ENCODE measurements at regions not wholly inside any gene's neighbourhood (a gene's known extent, or its start where the extent isn't known, plus 50 kb on each side); places are given as distances from the start of the nearest gene placed in this dataset.

DNA sequence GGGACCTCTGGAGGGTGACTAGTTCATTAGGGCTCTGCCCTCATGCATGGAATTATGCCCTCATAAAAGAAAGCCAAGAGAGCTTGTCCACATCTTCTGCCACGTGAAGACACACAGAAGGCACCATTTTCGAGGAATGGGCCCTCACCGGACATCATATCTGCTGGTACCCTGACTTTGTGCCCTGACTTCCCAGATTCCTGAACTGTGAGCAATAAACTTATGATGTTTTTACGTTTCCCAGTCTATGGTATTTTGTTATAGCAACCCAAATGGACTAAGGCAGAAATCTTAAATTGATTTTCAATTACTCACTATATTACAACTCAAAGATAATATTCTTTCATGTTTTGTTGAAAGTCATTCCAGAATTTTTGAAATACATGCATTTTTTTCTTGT lies 163.8 kb upstream of the PAPPA start:
- H3K27ac Mint-ChIP-seq = no peak overlapping the region
- no peaks in the 10 kb centered on the region for H3K27me3 Mint-ChIP-seq (ENCODE audit: low read depth)
- H3K4me3 Mint-ChIP-seq = no peak overlapping the region
- H3K36me3 Mint-ChIP-seq (ENCODE audit: low read depth) = no peaks in the 10 kb centered on the region
- H3K9me3 Mint-ChIP-seq = peaks cover 3% of the 10 kb centered on the region
- no peaks in the 10 kb centered on the region for H3K4me1 Mint-ChIP-seq (ENCODE audit: low read depth)

DNA sequence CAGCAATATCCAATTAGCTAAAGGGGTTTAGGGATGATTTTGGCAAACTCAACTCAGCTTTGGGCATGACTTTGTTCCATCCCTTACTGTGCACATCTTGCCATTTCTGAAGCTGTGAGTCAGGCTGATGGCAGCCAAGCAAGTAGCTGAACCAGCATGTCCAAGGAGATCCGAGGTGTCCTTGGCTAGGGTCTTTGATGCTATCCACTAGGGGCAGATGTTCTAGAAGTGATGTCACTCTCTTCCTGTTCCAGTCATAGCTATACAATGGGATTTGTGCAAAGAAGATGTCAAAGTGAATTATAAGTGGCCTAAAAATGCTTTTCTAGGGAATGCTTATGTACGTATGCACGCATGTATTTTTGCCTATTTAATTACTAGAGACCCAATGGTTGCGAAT lies 160.8 kb upstream of the PAPPA start:
- no peak overlapping the region for H3K27ac Mint-ChIP-seq
- H3K9me3 Mint-ChIP-seq = no peaks in the 10 kb centered on the region
- H3K36me3 Mint-ChIP-seq (ENCODE audit: low read depth) = no peaks in the 10 kb centered on the region
- no peaks in the 10 kb centered on the region for H3K27me3 Mint-ChIP-seq (ENCODE audit: low read depth)
- H3K4me3 Mint-ChIP-seq = no peak overlapping the region
- H3K4me1 Mint-ChIP-seq (ENCODE audit: low read depth) = no peaks in the 10 kb centered on the region

GRCh38 chr9:115997923-115998322 lies 155.7 kb upstream of the PAPPA start:
- no peaks in the 10 kb centered on the region for H3K27me3 Mint-ChIP-seq (ENCODE audit: low read depth)
- no peak overlapping the region for H3K4me3 Mint-ChIP-seq
- H3K9me3 Mint-ChIP-seq = no peaks in the 10 kb centered on the region
- H3K4me1 Mint-ChIP-seq (ENCODE audit: low read depth) = no peaks in the 10 kb centered on the region
- H3K36me3 Mint-ChIP-seq (ENCODE audit: low read depth) = no peaks in the 10 kb centered on the region
- no peak overlapping the region for H3K27ac Mint-ChIP-seq

GRCh38 chr9:115998666-115999065 lies 154.9 kb upstream of the PAPPA start:
- no peaks in the 10 kb centered on the region for H3K36me3 Mint-ChIP-seq (ENCODE audit: low read depth)
- no peaks in the 10 kb centered on the region for H3K9me3 Mint-ChIP-seq
- H3K4me1 Mint-ChIP-seq (ENCODE audit: low read depth) = no peaks in the 10 kb centered on the region
- no peaks in the 10 kb centered on the region for H3K27me3 Mint-ChIP-seq (ENCODE audit: low read depth)
- no peak overlapping the region for H3K27ac Mint-ChIP-seq
- no peak overlapping the region for H3K4me3 Mint-ChIP-seq

- H3K36me3 Mint-ChIP-seq (ENCODE audit: low read depth) = no peaks in the 10 kb centered on the region
- no peaks in the 10 kb centered on the region for H3K27me3 Mint-ChIP-seq (ENCODE audit: low read depth)
- no peaks in the 10 kb centered on the region for H3K4me1 Mint-ChIP-seq (ENCODE audit: low read depth)
- no peak overlapping the region for H3K27ac Mint-ChIP-seq
- H3K9me3 Mint-ChIP-seq = no peaks in the 10 kb centered on the region
- no peak overlapping the region for H3K4me3 Mint-ChIP-seq
Measured at GRCh38 chr9:115999498-115999897, 154.1 kb upstream of the PAPPA start.

DNA sequence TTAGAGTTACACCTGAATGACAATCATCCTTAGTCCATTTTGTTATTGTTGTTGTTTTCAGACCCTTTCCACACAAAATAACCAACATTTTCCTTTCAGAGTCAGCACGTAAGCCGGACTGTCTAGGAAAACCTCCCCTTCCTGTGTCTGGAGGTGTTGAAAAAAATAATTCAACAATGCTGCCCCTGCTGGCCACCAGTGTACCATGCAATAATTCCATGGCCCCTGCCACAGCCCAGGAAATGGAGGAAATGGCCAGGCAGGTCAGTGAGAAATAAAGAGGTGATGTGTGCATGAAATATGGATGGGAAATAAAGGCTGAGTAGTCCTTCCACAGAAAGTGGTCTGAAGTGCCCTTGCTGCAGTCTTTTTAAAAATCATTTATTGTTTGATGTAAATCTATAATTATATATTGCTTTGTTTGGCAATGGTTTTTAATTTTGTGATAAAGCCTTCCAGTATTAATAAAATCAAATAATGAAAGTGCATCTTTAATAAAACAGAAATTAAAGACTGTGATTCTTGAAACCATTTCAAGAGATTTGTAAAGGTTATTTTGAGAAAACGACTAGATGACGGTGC lies 152.8 kb upstream of the PAPPA start:
- no peak overlapping the region for H3K27ac Mint-ChIP-seq
- H3K27me3 Mint-ChIP-seq (ENCODE audit: low read depth) = no peaks in the 10 kb centered on the region
- H3K4me3 Mint-ChIP-seq = no peak overlapping the region
- H3K4me1 Mint-ChIP-seq (ENCODE audit: low read depth) = no peaks in the 10 kb centered on the region
- H3K9me3 Mint-ChIP-seq = no peaks in the 10 kb centered on the region
- no peaks in the 10 kb centered on the region for H3K36me3 Mint-ChIP-seq (ENCODE audit: low read depth)

DNA sequence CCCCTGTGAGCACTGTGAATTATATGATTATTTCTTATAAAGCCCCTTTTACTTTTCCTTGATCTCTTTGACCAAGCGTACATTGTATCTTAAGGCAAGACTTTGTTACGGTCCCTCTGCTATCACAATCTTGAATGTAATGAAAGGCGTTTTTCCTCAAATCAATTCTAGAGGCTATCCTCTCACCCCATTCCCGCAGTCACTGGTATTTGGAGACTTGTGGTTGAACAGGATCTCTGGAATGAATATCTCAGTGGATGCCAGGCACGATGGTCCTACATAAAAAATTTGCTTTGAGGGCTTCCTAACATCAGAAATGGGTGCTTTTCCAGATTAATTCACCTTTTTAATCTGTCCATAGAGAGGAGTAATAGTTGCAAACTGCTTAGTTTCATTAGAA lies 151.4 kb upstream of the PAPPA start:
- H3K4me1 Mint-ChIP-seq (ENCODE audit: low read depth) = no peaks in the 10 kb centered on the region
- H3K27me3 Mint-ChIP-seq (ENCODE audit: low read depth) = no peaks in the 10 kb centered on the region
- no peak overlapping the region for H3K4me3 Mint-ChIP-seq
- H3K27ac Mint-ChIP-seq = no peak overlapping the region
- no peaks in the 10 kb centered on the region for H3K36me3 Mint-ChIP-seq (ENCODE audit: low read depth)
- no peaks in the 10 kb centered on the region for H3K9me3 Mint-ChIP-seq

DNA sequence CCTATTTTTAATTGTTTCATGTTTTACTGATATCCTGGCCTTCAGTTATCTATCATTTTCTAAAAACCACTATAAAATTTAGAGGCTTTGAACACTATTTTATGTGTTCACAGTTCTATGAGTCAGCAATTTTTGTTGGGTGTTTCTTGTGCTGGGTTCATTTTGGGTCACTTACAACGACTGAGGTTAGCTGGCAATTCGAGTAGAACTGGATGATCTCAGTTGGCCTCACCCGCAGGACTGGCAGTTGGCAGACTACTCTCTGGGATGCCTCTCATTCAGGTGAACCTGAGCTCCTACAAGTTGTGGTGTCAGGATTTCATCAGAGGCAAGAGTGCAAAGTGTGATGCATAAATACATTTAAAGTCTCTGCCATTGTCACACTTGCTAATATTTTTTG lies 151.0 kb upstream of the PAPPA start:
- H3K4me3 Mint-ChIP-seq = no peak overlapping the region
- no peaks in the 10 kb centered on the region for H3K27me3 Mint-ChIP-seq (ENCODE audit: low read depth)
- H3K4me1 Mint-ChIP-seq (ENCODE audit: low read depth) = no peaks in the 10 kb centered on the region
- H3K27ac Mint-ChIP-seq = no peak overlapping the region
- H3K9me3 Mint-ChIP-seq = no peaks in the 10 kb centered on the region
- H3K36me3 Mint-ChIP-seq (ENCODE audit: low read depth) = no peaks in the 10 kb centered on the region

- H3K4me3 Mint-ChIP-seq = no peak overlapping the region
- H3K4me1 Mint-ChIP-seq (ENCODE audit: low read depth) = no peaks in the 10 kb centered on the region
- H3K27ac Mint-ChIP-seq = no peak overlapping the region
- no peaks in the 10 kb centered on the region for H3K36me3 Mint-ChIP-seq (ENCODE audit: low read depth)
- no peaks in the 10 kb centered on the region for H3K27me3 Mint-ChIP-seq (ENCODE audit: low read depth)
- H3K9me3 Mint-ChIP-seq = no peaks in the 10 kb centered on the region
Measured at GRCh38 chr9:116003397-116003796, 150.2 kb upstream of the PAPPA start.

GRCh38 chr9:116005205-116005604 lies 148.4 kb upstream of the PAPPA start:
- Mint-ChIP-seq H3K4me1 (ENCODE audit: low read depth) (no peaks in the 10 kb centered on the region), H3K36me3 (ENCODE audit: low read depth) (no peaks in the 10 kb centered on the region), H3K27me3 (ENCODE audit: low read depth) (no peaks in the 10 kb centered on the region), H3K27ac (no peak overlapping the region), H3K9me3 (no peaks in the 10 kb centered on the region), H3K4me3 (no peak overlapping the region)

GRCh38 chr9:116007824-116008223 lies 145.8 kb upstream of the PAPPA start:
- H3K4me3 Mint-ChIP-seq = no peak overlapping the region
- H3K36me3 Mint-ChIP-seq (ENCODE audit: low read depth) = no peaks in the 10 kb centered on the region
- no peaks in the 10 kb centered on the region for H3K4me1 Mint-ChIP-seq (ENCODE audit: low read depth)
- no peaks in the 10 kb centered on the region for H3K9me3 Mint-ChIP-seq
- no peak overlapping the region for H3K27ac Mint-ChIP-seq
- H3K27me3 Mint-ChIP-seq (ENCODE audit: low read depth) = no peaks in the 10 kb centered on the region

DNA sequence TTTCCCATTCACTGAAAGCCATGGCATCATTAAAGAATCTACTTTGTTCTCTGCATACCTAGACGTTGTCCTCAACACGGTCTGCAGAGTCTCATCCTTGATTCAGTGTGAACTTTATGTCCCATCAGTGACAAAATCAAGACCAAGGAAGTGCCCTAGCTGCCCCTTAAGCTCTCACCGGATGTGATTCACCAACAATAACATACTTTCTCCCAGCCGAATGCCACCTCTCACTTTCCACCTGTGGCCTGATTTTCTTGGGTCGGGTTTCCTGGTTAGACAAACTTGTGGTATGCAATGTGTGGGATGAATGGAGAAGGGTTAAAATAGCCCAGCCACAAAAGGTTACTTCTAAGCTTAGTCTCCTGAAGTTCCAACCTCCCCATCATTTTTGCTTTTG lies 145.3 kb upstream of the PAPPA start:
- no peak overlapping the region for H3K27ac Mint-ChIP-seq
- no peaks in the 10 kb centered on the region for H3K9me3 Mint-ChIP-seq
- no peak overlapping the region for H3K4me3 Mint-ChIP-seq
- H3K36me3 Mint-ChIP-seq (ENCODE audit: low read depth) = no peaks in the 10 kb centered on the region
- H3K27me3 Mint-ChIP-seq (ENCODE audit: low read depth) = no peaks in the 10 kb centered on the region
- no peaks in the 10 kb centered on the region for H3K4me1 Mint-ChIP-seq (ENCODE audit: low read depth)

- H3K9me3 Mint-ChIP-seq = no peaks in the 10 kb centered on the region
- H3K4me3 Mint-ChIP-seq = no peak overlapping the region
- H3K27me3 Mint-ChIP-seq (ENCODE audit: low read depth) = no peaks in the 10 kb centered on the region
- no peaks in the 10 kb centered on the region for H3K36me3 Mint-ChIP-seq (ENCODE audit: low read depth)
- H3K4me1 Mint-ChIP-seq (ENCODE audit: low read depth) = no peaks in the 10 kb centered on the region
- H3K27ac Mint-ChIP-seq = no peak overlapping the region
Measured at GRCh38 chr9:116009420-116009819, 144.2 kb upstream of the PAPPA start.

GRCh38 chr9:116015855-116016254 lies 137.7 kb upstream of the PAPPA start:
- Mint-ChIP-seq H3K36me3 (ENCODE audit: low read depth) (no peaks in the 10 kb centered on the region), H3K4me1 (ENCODE audit: low read depth) (no peaks in the 10 kb centered on the region), H3K9me3 (no peaks in the 10 kb centered on the region), H3K27ac (no peak overlapping the region), H3K27me3 (ENCODE audit: low read depth) (no peaks in the 10 kb centered on the region), H3K4me3 (no peak overlapping the region)

- H3K36me3 Mint-ChIP-seq (ENCODE audit: low read depth) = no peaks in the 10 kb centered on the region
- no peaks in the 10 kb centered on the region for H3K27me3 Mint-ChIP-seq (ENCODE audit: low read depth)
- H3K4me1 Mint-ChIP-seq (ENCODE audit: low read depth) = no peaks in the 10 kb centered on the region
- no peak overlapping the region for H3K4me3 Mint-ChIP-seq
- H3K9me3 Mint-ChIP-seq = no peaks in the 10 kb centered on the region
- H3K27ac Mint-ChIP-seq = no peak overlapping the region
Measured at GRCh38 chr9:116020146-116020545, 133.4 kb upstream of the PAPPA start.

DNA sequence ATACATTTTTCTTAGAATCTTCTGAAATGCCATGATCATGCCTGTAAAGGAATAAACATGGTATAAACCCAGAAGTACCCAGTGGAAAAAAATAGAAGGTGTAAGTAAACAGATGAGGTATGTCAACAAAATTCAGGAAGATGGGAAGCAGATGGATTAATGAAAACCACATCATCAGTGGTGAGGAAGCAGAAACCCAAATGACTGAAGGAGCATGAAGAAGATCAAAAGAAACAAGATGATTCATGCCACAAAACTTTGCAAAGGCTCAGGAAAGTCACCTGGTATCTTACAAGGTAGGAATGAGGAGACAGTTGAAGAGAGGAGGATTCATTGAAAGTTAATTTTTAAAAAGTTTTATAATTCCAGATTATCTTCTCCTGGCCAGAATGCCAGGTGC lies 132.8 kb upstream of the PAPPA start:
- H3K4me3 Mint-ChIP-seq = no peak overlapping the region
- no peaks in the 10 kb centered on the region for H3K9me3 Mint-ChIP-seq
- no peaks in the 10 kb centered on the region for H3K27me3 Mint-ChIP-seq (ENCODE audit: low read depth)
- no peaks in the 10 kb centered on the region for H3K36me3 Mint-ChIP-seq (ENCODE audit: low read depth)
- no peak overlapping the region for H3K27ac Mint-ChIP-seq
- H3K4me1 Mint-ChIP-seq (ENCODE audit: low read depth) = no peaks in the 10 kb centered on the region
